HT-29 (cell line): ENCODE measurements at regions not wholly inside any gene's neighbourhood (a gene's known extent, or its start where the extent isn't known, plus 50 kb on each side); places are given as distances from the start of the nearest gene placed in this dataset.
A peak's percentile ranks its signal among the peaks of the same experiment; 100 is the strongest.

Source experiments
- DNase-seq: peaks from one replicate; pipeline ENCODE4 v3.0.0-alpha.2; 2015; ENCODE audit warnings: low spot score

DNA sequence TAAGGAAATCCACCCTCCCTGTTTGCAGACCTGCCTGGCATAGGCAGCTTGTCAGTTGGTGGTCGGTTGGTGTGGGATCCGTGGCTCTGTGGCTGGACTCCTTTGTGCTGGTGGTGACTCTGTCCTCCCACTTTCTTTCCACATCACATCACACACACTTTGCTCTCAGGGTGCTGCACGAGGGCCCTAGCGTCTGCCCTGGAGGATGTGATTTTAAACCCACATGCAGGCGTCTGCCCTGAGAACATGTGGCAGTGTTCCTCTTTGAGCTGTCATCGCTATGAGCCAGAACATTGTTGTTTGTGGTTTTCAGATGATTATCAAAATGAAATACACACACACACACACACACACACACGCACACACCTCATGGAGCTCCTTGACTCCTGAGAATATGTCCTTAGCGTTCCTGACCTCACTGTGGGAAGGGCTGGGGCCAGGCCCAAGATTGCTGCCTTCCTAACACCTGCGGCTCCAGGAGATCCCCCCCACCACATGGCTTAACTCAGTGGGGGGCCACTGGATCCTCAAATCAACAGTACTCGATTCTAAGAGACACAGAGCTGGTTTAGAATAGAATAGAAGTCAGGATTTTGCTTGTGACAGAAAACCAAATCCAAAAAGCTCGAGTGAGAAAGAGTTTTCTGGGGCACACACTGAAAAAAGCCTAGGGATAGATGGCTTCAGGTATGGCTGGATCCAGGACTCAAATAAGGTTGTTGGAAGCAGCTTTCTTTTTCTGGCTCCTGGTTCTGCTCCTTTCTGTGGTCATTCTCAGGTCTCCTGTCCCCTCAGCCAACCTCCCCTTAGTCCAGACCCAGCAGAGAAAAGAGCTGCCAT, 54.8 kb downstream of the RTP5 start:
- DNase-seq: no peak

DNA sequence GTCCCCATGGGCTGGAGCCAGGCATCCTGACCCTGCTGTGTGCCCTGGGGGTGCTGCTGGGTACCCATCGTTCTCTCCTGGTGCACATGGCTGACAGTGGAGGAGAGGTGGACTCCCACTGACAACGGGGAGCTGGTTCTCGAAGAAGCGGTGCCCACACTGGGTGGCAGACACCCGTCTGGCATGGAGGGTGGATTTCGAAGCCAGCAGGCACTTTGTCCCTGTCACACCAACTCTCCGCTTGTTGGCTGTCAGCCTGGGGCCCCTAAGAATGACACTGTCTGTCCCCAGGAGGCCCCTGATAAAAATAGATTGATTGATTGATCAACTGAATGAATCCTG, 55.4 kb downstream of the RTP5 start:
- no peak for DNase-seq

DNA sequence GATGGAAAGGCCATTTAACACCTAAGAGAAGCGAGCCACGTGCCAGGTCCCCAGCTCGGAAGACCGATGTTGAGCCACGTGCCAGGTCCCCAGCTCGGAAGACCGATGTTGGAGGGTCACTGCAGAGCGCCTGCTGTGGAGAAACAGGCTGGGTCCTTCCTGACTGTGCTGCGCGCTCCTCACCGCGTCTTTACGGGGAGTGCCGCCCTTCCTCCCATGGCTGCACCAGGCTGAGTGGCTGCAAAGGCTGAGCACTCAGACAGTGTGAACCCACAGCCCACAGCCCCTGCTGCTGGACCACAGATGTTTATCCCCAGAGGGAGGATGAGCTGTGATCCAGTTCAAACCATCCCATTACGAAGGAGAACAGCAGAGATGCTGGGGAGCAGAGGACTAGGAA, 55.7 kb downstream of the RTP5 start:
- DNase-seq: no peak

DNA sequence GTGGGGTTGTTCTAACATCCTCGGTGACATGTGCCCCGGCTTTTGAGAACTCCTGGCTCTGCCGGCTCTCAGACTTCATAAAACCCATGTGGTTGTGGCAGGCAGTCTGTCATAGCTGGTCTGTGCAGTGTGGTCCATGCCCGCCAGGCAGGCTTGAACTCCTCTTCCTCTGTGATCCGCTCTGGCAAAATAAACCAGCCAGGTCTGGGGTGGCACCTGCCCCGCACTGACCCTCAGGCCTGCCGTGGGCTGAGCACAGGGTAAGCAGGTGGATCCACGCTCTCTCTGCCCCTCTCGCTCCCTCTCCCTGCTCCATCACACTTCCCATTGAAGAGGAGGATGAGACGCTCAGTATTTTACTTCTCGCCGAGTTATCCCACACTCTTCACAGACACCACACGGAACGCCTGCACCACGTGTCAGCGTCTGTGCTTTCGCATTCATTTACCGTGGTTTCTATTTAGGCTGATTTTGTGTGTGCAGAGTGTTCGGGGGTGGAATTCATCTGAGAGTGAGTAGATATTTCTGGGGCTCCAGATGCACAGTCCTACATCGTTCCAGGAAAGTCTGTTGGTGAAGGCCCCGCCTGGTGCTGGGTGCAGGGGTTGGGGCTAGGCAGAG, 56.4 kb downstream of the RTP5 start:
- DNase-seq: no peak

DNA sequence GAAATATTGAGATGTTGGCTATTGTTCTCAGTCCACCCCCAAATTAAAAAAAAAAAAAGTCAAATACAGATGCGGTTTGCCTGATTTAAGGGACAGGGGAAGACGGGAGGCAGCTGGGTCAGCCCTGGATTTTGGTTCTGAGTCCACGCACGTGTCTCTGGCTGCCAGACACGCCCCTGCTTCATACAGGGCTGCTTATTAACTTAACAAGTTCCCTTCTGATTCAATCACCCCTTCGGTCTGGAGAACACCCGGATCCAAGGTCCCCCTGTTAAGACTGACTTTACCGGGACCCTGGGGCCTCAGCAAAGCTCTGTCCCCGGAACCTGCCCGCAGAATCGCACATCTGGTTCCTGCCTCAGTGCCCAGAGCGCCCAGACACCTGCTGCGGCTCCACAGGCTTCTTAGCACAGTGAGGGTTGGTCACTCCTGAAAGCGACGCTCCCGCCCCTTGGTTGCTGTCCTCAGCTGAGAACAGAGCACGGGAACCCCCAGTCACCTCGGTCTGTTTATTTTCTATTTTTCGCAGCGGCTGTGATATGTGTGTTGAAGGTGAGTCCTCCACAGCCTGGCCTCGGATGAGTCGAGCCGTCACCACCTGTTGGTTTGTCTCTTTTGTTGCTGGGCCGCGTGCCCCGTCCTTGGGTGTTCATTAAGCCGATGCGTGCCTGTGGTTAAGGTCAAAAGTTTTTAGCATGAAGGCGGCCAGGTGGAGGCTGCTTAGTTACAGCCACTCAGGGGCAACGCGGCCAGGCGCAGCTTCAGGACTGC, 57.2 kb downstream of the RTP5 start:
- peak; percentile 31 for DNase-seq

DNA sequence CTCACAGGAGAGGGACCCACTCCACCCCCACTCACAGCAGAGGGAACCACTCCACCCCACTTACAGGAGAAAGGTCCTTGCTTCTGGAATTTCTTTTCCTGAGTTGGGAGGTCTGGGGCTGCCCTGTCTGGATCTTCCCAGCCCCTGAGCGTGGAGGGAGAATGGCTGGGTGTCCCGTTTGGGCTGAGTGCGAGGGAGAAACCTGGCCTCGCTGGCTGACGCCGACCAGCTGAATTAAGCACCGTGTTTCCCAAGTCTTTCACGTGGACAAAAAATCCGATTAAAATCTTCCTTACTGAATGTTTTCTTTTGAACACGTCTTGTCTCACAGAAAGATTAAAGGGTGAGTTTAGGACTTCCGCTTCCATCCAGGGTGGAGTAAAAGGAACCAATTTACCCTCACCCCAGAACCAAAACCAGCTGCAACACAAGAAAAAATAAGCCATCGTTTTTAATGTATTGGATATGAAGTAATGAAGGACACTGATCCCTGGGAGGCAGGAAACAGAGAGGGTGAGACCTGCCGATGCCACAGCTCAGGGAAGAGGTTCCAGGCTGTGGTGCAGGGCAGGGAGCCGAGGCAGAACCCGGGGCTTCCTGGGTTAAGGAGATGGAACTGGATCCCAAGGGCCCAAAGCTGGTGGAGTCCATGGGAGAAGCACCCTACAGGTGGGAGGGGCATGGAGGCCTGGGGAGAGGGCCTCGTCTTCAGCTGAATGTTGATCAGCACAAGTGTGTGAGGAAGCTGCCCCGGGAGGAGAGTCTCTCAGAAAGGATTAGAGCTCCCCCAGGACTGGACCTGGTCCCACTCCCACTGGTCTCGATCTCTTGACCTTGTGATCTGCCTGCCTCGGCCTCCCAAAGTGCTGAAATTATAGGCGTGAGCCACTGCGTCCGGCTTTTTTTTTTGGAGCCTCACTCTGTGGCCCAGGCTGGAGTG, 60.3 kb downstream of the RTP5 start:
- no peak for DNase-seq

DNA sequence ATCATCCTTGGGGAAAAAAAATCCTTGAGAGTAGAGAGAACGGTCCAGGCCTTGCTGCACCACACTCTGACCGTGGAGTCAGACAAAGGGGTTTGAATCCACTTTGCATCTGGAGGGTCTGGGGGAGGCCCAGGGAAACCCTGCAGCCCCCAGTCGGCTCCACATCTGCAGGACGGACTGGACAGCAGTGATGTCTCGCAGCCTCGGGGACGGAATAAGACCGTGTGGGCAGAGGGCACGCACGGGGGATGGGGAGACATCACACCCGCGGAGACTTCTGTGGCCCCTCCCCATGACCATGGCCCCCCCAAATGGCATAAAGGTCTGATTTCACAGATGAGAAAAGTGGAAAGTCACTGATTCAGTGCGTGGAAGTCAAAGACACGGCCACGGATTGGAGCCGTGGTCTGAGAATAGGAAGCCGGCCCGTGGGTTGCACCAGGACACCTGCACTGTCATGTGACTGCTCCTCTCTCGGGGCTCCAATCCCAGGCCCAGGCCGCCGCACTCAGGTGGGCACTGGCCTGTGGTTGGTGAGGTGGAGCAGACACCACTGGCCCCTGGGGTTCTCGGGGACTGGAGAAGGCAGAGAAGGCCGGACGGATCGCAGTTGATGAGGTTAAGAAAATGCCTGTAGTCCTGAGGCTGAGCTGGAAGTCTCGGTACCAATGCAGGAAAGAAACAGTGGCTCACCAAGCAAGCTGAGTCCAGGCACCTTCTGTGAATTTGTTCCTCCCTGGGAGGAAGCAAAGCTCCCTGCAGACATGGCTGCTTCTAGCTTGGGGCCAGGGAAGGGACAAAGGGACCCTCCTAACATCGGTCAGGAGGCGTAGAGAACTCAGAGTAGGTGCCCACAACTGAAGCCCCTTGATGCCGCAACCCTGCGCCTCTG, 61.8 kb downstream of the RTP5 start:
- no peak for DNase-seq

DNA sequence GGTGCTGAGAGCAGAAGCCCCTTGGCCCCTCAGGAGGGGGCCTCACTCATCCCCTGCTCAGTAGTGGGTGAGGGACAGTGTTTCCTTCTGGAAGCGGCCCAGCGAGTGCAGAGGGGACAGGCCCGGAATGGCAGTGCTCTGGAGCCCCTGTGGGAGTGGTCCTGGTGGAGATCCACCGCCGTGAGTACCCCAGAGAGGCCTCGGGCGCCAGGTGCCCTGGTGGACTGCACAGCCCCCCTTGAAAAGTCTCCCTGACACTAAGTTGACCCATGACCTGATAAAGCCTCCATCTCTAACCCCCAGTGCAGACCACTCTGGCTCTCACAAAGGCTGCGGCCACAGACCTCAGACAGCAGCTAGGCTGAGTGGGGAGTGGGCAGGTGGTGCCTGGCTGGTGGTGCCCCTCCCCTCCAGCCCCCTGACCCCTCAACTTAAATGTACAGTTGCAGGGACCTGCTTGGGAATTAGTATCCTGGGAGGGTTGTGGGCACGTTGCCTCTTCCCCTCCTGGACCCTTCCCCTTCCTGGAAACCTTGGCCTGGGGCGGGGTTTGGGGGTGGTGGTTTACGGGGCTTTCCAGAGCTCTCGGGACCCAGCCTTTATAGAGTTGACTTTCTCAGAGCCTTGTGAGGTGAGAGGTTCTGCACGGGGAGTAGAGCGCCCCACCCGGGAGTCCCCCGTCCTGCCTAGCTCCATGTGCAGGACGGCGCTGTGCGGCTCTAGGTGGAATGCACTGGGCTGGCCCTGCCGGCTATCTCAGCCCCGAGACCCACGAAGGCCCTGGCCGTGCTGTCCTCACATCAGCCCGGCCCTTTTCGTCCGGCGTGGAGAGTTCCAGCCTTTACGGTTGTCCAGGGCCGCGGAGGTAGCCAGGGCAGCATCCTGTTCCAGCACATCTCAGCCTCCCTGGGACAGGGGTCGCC, 62.7 kb downstream of the RTP5 start:
- DNase-seq: no peak

DNA sequence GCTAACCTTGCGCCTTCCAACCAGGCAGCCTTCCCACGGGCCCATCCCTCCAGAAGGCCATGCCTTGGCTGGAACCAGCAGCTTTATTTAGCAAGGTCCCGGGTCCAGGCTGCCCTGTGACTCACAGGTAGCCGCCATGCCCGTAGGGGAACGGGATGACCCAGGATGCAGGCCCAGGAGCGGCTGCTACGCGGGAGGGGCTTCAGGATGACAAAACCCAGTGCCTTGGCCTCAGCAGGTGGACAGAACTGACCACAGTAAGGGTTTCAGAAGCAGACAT, 63.3 kb downstream of the RTP5 start:
- DNase-seq: no peak

DNA sequence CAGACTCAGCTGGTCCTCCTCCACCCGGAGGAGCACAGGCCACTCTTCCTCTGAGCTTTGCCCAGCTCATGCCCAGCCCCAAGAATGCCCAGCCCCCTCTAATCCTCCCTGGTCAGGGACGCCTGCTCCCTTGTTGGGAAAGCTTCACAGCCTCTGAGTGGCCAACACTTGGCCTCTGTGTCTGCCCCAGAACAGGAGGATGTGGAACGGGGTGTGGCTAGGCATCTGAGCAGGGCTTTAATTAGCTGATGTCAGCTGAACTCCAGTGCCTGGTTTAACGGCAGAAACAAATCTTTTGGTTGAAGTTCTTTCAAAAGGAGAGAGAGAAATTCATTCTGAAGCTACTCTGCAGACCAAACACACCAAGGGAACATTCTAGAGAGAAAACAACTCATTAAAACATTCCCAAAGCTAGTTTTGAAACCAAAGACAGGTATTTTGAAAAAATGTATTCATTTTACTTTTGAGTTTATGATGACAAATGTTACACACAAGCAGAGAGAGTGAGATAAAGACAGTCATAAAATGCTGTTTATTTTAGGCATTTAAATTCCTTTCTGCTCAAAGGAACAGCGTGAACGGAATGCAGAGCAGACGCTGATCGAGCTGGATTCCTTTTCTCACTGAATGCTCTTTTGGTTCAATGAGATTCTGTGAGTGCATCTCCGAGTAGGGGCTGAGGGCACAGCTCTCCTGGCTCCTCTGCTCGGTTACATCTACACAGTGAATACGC, 63.8 kb downstream of the RTP5 start:
- no peak for DNase-seq

DNA sequence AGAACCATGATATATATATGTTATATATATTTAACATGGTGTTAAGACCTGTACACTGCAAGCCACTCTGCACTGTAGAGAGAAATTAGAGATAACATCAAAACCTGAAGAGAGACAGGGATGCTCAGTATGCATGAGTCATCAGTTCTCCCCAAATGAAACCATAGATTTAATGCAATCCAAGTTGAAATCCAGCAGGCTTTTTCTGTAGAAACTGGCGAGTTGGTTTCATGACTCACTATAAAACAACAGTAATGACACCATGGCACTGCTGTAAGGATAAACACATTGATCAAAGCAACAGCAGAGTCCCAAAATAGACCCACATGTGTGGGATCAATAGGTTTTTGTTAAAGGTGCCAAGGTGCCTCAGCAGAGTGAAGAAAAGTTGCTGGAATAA, 65.8 kb downstream of the RTP5 start:
- DNase-seq: no peak

DNA sequence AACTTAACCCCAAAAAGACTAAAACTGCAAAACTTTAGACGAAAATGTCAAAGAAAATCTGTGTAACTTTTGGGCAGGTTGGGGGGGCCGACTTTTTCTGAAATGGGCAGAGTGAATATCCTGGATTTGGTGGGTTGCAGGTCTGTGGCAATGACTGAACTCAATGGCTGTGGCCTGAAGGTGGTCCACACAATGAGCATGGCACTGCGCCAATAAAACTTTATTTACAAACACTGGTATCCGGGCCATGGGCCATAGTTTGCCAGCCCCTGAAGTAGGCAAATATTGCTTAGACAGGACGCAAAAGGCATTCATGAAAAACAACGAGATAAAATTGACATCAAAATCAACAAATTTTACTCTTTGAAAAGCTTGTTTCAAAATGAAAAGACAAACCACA, 66.2 kb downstream of the RTP5 start:
- DNase-seq: no peak

DNA sequence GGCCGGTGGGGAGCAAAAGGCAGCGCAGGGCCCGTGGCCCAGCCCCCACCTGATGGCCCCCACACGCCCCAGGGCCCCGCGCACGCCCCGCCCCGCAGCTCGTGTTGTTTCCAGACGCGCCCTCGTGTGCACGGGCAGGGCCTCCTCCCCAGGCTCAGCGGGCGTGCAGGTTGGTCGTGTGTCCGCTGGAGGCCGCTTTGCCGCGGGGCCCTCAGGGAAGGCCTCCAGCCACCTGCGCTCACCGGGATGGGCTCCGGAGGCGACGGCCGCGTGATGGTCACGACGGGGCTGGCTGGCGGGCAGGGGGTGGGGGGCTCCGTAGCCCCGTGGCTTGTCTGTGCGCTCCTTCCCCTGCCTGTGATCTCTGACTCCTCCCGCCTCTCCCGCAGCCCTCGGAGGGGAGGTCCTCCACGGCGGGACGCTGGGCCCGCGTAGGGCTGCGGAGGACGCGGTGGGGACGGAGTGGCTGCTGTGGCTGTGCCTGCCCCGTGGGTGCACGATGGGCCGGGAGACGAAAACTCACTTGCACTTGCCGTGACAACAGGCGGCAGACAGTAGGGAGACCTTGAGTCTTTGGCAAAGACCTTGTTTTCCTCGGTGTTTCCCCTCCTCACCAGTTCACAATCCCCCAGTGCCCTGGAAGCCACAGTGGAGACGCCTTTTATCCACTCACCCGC, 67.1 kb downstream of the RTP5 start:
- no peak for DNase-seq

DNA sequence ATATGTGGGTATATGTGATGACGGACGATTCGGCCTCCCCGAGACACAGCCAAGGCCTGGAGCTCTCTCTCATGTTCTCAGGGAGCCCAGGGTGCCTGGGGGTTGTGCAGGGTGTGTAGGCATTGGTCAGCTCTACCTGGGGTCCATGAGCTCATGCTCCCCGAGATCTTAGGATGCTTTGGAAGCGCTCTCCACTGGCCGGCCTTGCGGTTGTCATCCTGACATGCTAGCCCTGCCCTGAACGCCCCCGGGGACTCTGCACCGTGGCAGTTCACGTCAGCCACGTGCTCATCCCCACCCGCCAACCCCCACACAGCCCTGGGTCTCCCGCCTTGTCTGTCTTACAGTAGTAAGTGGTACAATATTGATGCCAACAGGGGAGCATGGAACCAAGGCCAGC, 67.8 kb downstream of the RTP5 start:
- DNase-seq: no peak

DNA sequence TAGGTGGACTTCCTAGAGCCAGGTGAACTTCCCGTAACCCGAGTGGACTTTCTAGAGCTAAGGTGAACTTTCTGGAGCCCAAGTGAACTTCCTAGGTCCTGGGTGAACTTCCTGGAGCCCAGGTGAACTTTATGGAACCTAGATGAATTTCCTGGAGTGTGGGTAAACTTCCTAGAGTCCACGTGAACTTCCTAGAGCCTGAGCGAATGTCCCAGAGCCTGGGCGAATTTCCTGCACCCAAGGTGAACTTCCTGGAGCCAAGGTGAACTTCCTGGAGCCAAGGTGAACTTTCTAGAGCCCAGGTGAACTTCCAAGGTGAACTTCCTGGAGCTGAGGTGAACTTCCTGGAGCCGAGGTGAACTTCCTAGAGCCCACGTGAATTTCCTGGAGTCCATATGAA, 70.0 kb downstream of the RTP5 start:
- DNase-seq: no peak

DNA sequence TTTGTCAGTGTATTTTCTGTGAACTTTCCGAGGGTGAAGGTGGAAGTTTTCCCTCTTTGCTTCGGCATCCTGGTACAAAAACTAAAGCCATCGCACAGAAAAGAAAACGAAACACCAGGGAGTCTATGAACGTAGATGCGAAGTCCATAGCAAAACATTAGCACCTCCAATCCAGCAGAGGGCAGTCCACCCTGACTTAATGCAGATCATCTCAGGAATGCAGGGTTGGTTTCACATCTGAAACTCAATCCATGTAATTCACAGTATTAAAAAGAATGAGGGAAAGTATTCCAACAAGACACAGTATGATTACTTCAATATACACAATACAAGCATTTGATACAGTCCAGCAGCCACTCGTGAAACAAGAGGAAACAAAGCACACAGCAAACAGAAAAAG, 70.8 kb downstream of the RTP5 start:
- DNase-seq: no peak

DNA sequence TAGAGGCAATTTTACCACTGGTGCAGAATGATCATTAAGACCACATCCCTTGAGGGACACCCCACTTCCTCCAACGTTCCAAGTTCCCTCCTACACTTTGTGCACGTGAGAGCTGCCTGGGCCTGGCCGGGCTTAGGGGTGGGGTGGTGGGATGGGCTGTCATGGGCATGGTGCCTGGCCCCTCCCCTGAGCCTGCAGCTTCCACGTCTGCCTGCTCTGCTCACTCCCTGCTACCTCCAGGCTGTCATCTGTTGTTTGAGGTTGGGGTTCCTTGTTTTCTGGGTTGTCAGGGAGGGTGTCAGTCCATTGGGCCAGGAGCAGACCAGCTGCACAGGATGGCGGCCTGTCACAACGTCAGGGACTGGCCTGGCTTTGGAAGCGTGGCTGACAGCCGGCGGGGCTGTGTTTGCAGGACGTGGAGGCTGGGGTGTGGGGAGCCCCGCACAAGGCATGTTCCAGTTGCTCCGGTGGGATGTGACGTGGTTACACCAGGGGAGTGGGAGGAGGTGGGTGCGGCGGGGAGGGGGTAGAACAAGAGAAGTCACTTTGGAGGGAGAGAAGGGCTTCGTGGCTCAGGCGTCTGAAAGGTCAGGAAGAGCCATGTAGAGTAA, 72.3 kb downstream of the RTP5 start:
- DNase-seq: no peak
